ENCODE measurements at regions not wholly inside any gene's neighbourhood (a gene's known extent, or its start where the extent isn't known, plus 50 kb on each side); places are given as distances from the start of the nearest gene placed in this dataset.
"Not testable (repeated sequence)": the region's sequence is repeated elsewhere in the genome, so short reads cannot be mapped to it uniquely, and the experiment has no call there.

- POLR2A ChIA-PET (ENCODE audit: low non-redundant PET): no interaction called here
- no peak for DNase-seq (ENCODE audit: low spot score)
- no peak overlapping the region for H3K27ac ChIP-seq
- CTCF ChIA-PET: no interaction called here
- TF ChIP-seq, protein P1, sequence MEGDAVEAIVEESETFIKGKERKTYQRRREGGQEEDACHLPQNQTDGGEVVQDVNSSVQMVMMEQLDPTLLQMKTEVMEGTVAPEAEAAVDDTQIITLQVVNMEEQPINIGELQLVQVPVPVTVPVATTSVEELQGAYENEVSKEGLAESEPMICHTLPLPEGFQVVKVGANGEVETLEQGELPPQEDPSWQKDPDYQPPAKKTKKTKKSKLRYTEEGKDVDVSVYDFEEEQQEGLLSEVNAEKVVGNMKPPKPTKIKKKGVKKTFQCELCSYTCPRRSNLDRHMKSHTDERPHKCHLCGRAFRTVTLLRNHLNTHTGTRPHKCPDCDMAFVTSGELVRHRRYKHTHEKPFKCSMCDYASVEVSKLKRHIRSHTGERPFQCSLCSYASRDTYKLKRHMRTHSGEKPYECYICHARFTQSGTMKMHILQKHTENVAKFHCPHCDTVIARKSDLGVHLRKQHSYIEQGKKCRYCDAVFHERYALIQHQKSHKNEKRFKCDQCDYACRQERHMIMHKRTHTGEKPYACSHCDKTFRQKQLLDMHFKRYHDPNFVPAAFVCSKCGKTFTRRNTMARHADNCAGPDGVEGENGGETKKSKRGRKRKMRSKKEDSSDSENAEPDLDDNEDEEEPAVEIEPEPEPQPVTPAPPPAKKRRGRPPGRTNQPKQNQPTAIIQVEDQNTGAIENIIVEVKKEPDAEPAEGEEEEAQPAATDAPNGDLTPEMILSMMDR (conservative IDR thresholded peaks at IDR 0.05; ENCODE audit: low read depth): no peak
These were observed 95.0 kb upstream of the HAPLN1 start for GRCh38 chr5:83815661-83816060.

- no peak for DNase-seq (ENCODE audit: low spot score)
- CTCF ChIA-PET: interaction anchor here (0.7 kb wide), 1 partner anchor 379 kb away, joined by 3 read pairs; no protein-coding TSS in a partner anchor
- H3K27ac ChIP-seq: no peak overlapping the region
- POLR2A ChIA-PET (ENCODE audit: low non-redundant PET): no interaction called here
- TF ChIP-seq, protein P1 (conservative IDR thresholded peaks at IDR 0.05; ENCODE audit: low read depth): no peak
These were observed 89.9 kb upstream of the HAPLN1 start for GRCh38 chr5:83810511-83810910.

GRCh38 chr5:83802686-83803085, 82.0 kb upstream of the HAPLN1 start:
- H3K27ac ChIP-seq: no peak overlapping the region
- TF ChIP-seq, protein P1 (conservative IDR thresholded peaks at IDR 0.05; ENCODE audit: low read depth): no peak
- POLR2A ChIA-PET (ENCODE audit: low non-redundant PET): no interaction called here
- CTCF ChIA-PET: no interaction called here
- DNase-seq (ENCODE audit: low spot score): no peak

DNA sequence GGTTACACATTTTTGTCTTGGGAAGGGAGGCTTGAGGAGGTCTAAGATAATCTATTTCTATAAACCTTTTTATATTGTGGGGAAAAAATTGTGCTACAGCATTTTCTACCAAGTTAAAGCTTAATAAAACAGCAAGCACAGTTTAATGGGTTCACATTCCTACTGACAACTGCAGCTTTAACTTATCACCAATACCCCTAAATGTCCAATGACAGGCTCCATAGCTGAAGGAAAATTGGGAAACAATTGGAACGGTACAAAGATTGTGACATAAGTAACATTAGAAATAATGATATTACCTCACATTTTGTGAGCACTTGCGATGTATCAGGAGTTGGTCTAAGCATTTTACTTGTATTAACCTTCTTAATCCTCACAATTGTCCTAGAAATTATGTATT, 79.5 kb upstream of the HAPLN1 start:
- CTCF ChIA-PET: no interaction called here
- DNase-seq (ENCODE audit: low spot score): no peak
- H3K27ac ChIP-seq: no peak overlapping the region
- TF ChIP-seq, protein P1 (conservative IDR thresholded peaks at IDR 0.05; ENCODE audit: low read depth): no peak
- POLR2A ChIA-PET (ENCODE audit: low non-redundant PET): no interaction called here

DNA sequence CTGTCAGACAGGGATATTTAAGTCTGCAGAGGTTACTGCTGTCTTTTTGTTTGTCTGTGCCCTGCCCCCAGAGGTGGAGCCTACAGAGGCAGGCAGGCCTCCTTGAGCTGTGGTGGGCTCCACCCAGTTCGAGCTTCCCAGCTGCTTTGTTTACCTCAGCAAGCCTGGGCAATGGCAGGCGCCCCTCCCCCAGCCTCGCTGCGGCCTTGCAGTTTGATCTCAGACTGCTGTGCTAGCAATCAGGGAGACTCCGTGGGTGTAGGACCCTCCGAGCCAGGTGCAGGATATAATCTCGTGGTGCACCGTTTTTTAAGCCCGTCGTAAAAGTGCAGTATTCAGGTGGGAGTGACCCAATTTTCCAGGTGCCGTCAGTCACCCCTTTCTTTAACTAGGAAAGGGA, 78.4 kb upstream of the HAPLN1 start:
- H3K27ac ChIP-seq; DNase-seq (ENCODE audit: low spot score); POLR2A ChIA-PET (ENCODE audit: low non-redundant PET); CTCF ChIA-PET: not testable (repeated sequence)

DNA sequence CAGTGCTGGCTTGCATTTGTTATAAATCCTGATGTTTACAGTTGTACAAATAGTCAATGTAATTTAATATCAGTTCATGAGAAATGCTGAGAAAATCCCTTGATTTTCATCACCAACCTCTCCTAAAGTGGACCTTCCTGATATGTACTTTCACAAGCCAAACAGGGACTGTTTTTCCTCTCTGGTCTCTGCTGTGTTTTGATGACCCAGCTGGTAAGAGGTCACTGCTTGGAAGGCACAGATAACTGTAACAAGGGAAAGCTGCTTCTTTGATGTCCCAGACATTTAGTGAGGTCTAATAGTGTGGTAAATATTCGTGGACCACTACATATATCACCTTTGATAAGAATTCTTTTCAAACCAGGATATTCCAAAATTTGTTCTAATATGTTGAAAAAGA, 68.7 kb upstream of the HAPLN1 start:
- TF ChIP-seq, protein P1 (conservative IDR thresholded peaks at IDR 0.05; ENCODE audit: low read depth): no peak
- CTCF ChIA-PET: no interaction called here
- no peak overlapping the region for H3K27ac ChIP-seq
- DNase-seq (ENCODE audit: low spot score): no peak
- POLR2A ChIA-PET (ENCODE audit: low non-redundant PET): no interaction called here

DNA sequence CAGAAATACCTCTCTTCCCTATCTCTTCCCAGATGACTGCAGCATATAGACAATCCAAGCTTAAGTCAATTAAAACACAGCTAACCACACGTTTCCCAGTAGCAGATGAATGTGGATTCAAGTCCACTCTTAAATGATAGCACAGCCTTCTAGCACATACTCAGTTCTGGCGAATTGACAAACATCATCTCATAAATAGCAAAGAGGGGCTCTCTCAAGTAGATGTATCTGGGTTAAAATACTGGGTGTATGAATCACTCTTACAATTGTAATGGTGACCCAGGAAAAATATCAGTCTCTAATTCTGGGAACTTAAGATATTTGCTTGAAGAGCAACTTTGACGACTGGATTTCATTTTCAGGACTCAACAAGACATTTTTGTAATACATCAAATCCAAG, 67.0 kb upstream of the HAPLN1 start:
- CTCF ChIA-PET: no interaction called here

More for the DNA sequence above, 67.0 kb upstream of the HAPLN1 start:
- H3K27ac ChIP-seq: no peak overlapping the region
- TF ChIP-seq, protein P1 (conservative IDR thresholded peaks at IDR 0.05; ENCODE audit: low read depth): no peak
- POLR2A ChIA-PET (ENCODE audit: low non-redundant PET): no interaction called here
- no peak for DNase-seq (ENCODE audit: low spot score)

All from RWPE1 (cell line).